Uterus (tissue), 3 donors: ENCODE measurements at regions not wholly inside any gene's neighbourhood (a gene's known extent, or its start where the extent isn't known, plus 50 kb on each side); places are given as distances from the start of the nearest gene placed in this dataset.

Source experiments
- DNase-seq, 2 donors: peaks; one replicate each; pipeline ENCODE4 v3.0.0-alpha.2; 2019 to 2020
- H3K27ac ChIP-seq, 2 donors: fragments of 200-600 bp; sonication (generic); 1 replicate in 1 of 2; 2 replicates in 1 of 2; pipeline ENCODE4 v1.5.1; 2016 to 2018
- H3K27me3 ChIP-seq, 2 donors: fragments of 200-600 bp; sonication (generic); one replicate each; pipeline ENCODE4 v1.5.1; 2018 to 2019; ENCODE audit warnings: control low read depth in 1 of 2
- H3K36me3 ChIP-seq, 2 donors: fragments of 200-600 bp; sonication (generic); one replicate each; pipeline ENCODE4 v1.5.1; 2019; ENCODE audit warnings: control low read depth in 1 of 2
- H3K4me1 ChIP-seq, 2 donors: fragments of 200-600 bp; sonication (generic); one replicate each; pipeline ENCODE4 v1.5.1; 2018 to 2019; ENCODE audit warnings: control low read depth in 1 of 2
- H3K4me3 ChIP-seq, 2 donors: fragments of 200-600 bp; sonication (generic); 1 replicate in 1 of 2; 2 replicates in 1 of 2; pipeline ENCODE4 v1.5.1; 2018 to 2019; ENCODE audit warnings: mild to moderate bottlenecking in 1 of 2
- H3K9me3 ChIP-seq, 2 donors: fragments of 200-600 bp; sonication (generic); one replicate each; pipeline ENCODE4 v1.5.1; 2019; ENCODE audit warnings: control low read depth in 1 of 2
- POLR2A ChIP-seq, 2 donors: fragments of 450-650 bp; IDR thresholded peaks; one replicate each; pipeline ENCODE4 v1.6.1; 2016; ENCODE audit warnings: antibody characterized with exemption in 2 of 2, mild to moderate bottlenecking in 1 of 2, moderate library complexity in 1 of 2
- intact Hi-C: fragments of 100-400 bp; cut with DNase I; formaldehyde crosslinking; loops from one replicate; pipeline ENCODE4 v1.15.1; 2023; ENCODE audit warnings: low total_unique reads
- TF ChIP-seq, protein P1 (sequence below), 4 experiments: fragments of 200-600 bp in 2 of 4; fragments of 450-650 bp in 2 of 4; sonication (generic) in 2 of 4; IDR thresholded peaks; one replicate each; pipeline ENCODE4 v1.5.1; 2016 to 2019; ENCODE audit warnings: antibody characterized with exemption in 4 of 4, mild to moderate bottlenecking in 2 of 4, moderate library complexity in 1 of 4
- donor health status: DM: yes; HTN: yes; CAD: no.

DNA sequence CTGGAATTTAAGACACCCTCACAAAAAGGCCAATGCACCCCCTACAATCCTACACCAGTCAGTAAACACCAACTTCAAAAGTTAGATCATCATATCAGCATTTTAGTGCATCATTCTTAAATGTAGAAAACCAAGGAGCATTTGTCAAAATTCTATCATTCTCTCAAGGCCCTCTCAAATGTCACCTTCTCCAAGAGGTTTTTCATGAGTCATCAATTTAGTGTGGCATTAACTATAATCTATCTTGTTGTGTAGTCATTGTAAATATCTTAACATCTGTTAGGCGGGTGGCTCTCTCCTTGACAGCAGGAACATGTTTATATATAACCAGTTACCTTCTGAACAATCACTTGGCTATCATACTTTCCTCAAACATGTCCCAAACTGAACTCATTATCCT, 62.1 kb upstream of the G2E3 start:
- no peak for DNase-seq
- intact Hi-C loops, result no loop called here
- Histone ChIP-seq H3K9me3 (no peaks in the 10 kb centered on the region), H3K36me3 (no peaks in the 10 kb centered on the region), H3K4me1 (no peaks in the 10 kb centered on the region), H3K27ac (no peak overlapping the region), H3K4me3 (no peak overlapping the region), H3K27me3 (no peaks in the 10 kb centered on the region)
- TF ChIP-seq POLR2A (IDR thresholded peaks at IDR 0.05), result no peak
- TF ChIP-seq, protein P1, sequence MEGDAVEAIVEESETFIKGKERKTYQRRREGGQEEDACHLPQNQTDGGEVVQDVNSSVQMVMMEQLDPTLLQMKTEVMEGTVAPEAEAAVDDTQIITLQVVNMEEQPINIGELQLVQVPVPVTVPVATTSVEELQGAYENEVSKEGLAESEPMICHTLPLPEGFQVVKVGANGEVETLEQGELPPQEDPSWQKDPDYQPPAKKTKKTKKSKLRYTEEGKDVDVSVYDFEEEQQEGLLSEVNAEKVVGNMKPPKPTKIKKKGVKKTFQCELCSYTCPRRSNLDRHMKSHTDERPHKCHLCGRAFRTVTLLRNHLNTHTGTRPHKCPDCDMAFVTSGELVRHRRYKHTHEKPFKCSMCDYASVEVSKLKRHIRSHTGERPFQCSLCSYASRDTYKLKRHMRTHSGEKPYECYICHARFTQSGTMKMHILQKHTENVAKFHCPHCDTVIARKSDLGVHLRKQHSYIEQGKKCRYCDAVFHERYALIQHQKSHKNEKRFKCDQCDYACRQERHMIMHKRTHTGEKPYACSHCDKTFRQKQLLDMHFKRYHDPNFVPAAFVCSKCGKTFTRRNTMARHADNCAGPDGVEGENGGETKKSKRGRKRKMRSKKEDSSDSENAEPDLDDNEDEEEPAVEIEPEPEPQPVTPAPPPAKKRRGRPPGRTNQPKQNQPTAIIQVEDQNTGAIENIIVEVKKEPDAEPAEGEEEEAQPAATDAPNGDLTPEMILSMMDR (IDR thresholded peaks at IDR 0.05), result no peak

- Histone ChIP-seq H3K27me3 (no peaks in the 10 kb centered on the region), H3K27ac (no peak overlapping the region), H3K4me3 (no peak overlapping the region), H3K36me3 (no peaks in the 10 kb centered on the region), H3K9me3 (no peaks in the 10 kb centered on the region), H3K4me1 (no peaks in the 10 kb centered on the region)
- no peak for DNase-seq
- intact Hi-C loops, result no loop called here
- TF ChIP-seq, protein P1 (IDR thresholded peaks at IDR 0.05), result no peak
- no peak for TF ChIP-seq POLR2A (IDR thresholded peaks at IDR 0.05)
These were observed 59.6 kb upstream of the G2E3 start for GRCh38 chr14:30499358-30499757.

DNA sequence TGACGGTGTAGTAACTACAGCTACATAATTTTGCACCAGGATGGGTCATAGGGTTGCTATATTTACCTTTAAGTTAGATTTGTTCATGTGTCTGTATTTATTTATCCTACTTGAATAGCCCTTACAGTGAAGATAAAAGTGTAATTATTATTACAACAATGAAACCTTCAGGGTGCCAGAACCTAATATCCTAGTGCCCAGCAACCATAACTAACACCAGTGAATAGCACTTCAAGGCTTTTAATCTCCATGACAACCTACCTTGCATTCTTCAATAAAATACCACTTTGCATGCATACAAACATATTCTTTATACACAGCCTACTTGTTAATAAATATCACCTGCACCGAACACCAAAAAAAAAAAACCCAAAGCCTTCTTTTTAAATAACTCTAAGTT, 58.7 kb upstream of the G2E3 start:
- Histone ChIP-seq H3K27ac (no peak overlapping the region), H3K36me3 (no peaks in the 10 kb centered on the region), H3K4me1 (no peaks in the 10 kb centered on the region), H3K9me3 (no peaks in the 10 kb centered on the region), H3K4me3 (no peak overlapping the region), H3K27me3 (no peaks in the 10 kb centered on the region)
- intact Hi-C loops, result no loop called here
- no peak for DNase-seq
- TF ChIP-seq, protein P1 (IDR thresholded peaks at IDR 0.05), result no peak
- TF ChIP-seq POLR2A (IDR thresholded peaks at IDR 0.05), result no peak

- Histone ChIP-seq H3K9me3 (no peaks in the 10 kb centered on the region), H3K4me3 (no peak overlapping the region), H3K4me1 (no peaks in the 10 kb centered on the region), H3K36me3 (no peaks in the 10 kb centered on the region), H3K27me3 (no peaks in the 10 kb centered on the region), H3K27ac (no peak overlapping the region)
- TF ChIP-seq, protein P1 (IDR thresholded peaks at IDR 0.05), result no peak
- no peak for TF ChIP-seq POLR2A (IDR thresholded peaks at IDR 0.05)
- intact Hi-C loops, result no loop called here
- no peak for DNase-seq
These were observed 51.7 kb upstream of the G2E3 start for GRCh38 chr14:30507209-30507608.
